ENCODE measurements at regions not wholly inside any gene's neighbourhood (a gene's known extent, or its start where the extent isn't known, plus 50 kb on each side); places are given as distances from the start of the nearest gene placed in this dataset.

DNA sequence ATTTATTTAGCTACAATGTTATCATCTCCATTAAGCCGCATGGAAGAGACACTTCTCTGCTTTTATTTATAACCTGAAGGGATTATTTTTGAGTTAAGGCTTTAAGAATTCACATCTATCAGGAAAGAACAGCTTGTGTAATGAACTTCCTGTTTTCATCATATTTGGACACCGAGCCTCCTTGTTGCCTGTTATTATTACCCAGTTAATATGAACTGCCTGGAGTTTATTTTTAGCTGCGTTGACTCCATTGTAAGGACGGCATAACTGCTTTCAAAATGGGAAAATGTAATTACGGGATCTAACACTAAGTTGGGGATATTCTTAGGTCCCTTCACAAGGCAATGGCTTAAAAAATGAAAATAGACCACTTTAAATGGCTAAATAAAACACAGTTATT is 89.0 kb upstream of the NR4A3 start:
- H3K4me1 ChIP-seq (ENCODE audit: low read depth, poor library complexity, severe bottlenecking): no peaks in the 10 kb centered on the region
- TF ChIP-seq CTCF (conservative IDR thresholded peaks at IDR 0.05; ENCODE audit: low read depth, low read length): no peak
- H2AFZ ChIP-seq (ENCODE audit: low read depth): no peak overlapping the region

DNA sequence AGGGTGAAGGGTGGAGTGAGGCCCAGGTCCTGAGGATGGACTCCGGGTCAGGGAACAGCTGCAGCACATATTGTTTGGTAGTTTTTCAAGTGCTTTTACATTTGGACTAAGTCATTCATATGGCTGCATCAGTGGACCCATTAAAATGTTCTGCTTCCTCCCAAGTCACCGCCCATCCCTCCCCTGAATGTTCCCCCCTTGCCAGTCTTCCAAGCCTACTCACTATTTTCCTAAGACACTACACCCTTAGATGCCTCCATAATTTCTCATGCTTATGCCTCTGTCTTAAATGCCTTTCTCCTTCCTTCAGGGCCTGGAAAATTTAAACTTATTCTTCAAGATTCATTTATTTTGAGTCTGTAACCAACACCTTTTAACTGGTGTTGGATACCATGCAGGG is 86.6 kb upstream of the NR4A3 start:
- no peaks in the 10 kb centered on the region for H4K20me1 ChIP-seq (ENCODE audit: insufficient read depth)
- no peak overlapping the region for H3K4me3 ChIP-seq (IDR thresholded peaks at IDR 0.05; ENCODE audit: insufficient read depth, low read depth, low read length)
- H3K9ac ChIP-seq: no peak overlapping the region
- no peaks in the 10 kb centered on the region for H3K79me2 ChIP-seq (ENCODE audit: insufficient read depth, low read depth)
- no peaks in the 10 kb centered on the region for H3K4me1 ChIP-seq (ENCODE audit: low read depth, poor library complexity, severe bottlenecking)
- H3K36me3 ChIP-seq (ENCODE audit: insufficient read depth): no peaks in the 10 kb centered on the region
- TF ChIP-seq CTCF (conservative IDR thresholded peaks at IDR 0.05; ENCODE audit: low read depth, low read length): no peak
- H3K4me2 ChIP-seq: no peak overlapping the region
- no peak overlapping the region for H3K27ac ChIP-seq
- H2AFZ ChIP-seq (ENCODE audit: low read depth): no peak overlapping the region
- H3K27me3 ChIP-seq (ENCODE audit: insufficient read depth, low read depth): no peaks in the 10 kb centered on the region

More for the DNA sequence above, 89.0 kb upstream of the NR4A3 start:
- no peaks in the 10 kb centered on the region for H4K20me1 ChIP-seq (ENCODE audit: insufficient read depth)
- no peak overlapping the region for H3K9ac ChIP-seq
- no peaks in the 10 kb centered on the region for H3K27me3 ChIP-seq (ENCODE audit: insufficient read depth, low read depth)
- H3K27ac ChIP-seq: no peak overlapping the region
- no peaks in the 10 kb centered on the region for H3K79me2 ChIP-seq (ENCODE audit: insufficient read depth, low read depth)
- H3K36me3 ChIP-seq (ENCODE audit: insufficient read depth): no peaks in the 10 kb centered on the region
- no peak overlapping the region for H3K4me3 ChIP-seq (IDR thresholded peaks at IDR 0.05; ENCODE audit: insufficient read depth, low read depth, low read length)
- no peak overlapping the region for H3K4me2 ChIP-seq

GRCh38 chr9:99736291-99736690 is 85.4 kb upstream of the NR4A3 start:
- no peak overlapping the region for H3K9ac ChIP-seq
- no peaks in the 10 kb centered on the region for H3K4me1 ChIP-seq (ENCODE audit: low read depth, poor library complexity, severe bottlenecking)
- no peak overlapping the region for H3K4me2 ChIP-seq
- H2AFZ ChIP-seq (ENCODE audit: low read depth): no peak overlapping the region
- no peaks in the 10 kb centered on the region for H3K36me3 ChIP-seq (ENCODE audit: insufficient read depth)
- H4K20me1 ChIP-seq (ENCODE audit: insufficient read depth): no peaks in the 10 kb centered on the region
- H3K79me2 ChIP-seq (ENCODE audit: insufficient read depth, low read depth): no peaks in the 10 kb centered on the region
- H3K4me3 ChIP-seq (IDR thresholded peaks at IDR 0.05; ENCODE audit: insufficient read depth, low read depth, low read length): no peak overlapping the region
- no peaks in the 10 kb centered on the region for H3K27me3 ChIP-seq (ENCODE audit: insufficient read depth, low read depth)
- no peak overlapping the region for H3K27ac ChIP-seq
- no peak for TF ChIP-seq CTCF (conservative IDR thresholded peaks at IDR 0.05; ENCODE audit: low read depth, low read length)

- TF ChIP-seq CTCF (conservative IDR thresholded peaks at IDR 0.05; ENCODE audit: low read depth, low read length): no peak
- H4K20me1 ChIP-seq (ENCODE audit: insufficient read depth): no peaks in the 10 kb centered on the region
- no peaks in the 10 kb centered on the region for H3K36me3 ChIP-seq (ENCODE audit: insufficient read depth)
- H3K27ac ChIP-seq: no peak overlapping the region
- H3K4me2 ChIP-seq: no peak overlapping the region
- H3K79me2 ChIP-seq (ENCODE audit: insufficient read depth, low read depth): no peaks in the 10 kb centered on the region
- H3K9ac ChIP-seq: no peak overlapping the region
- no peak overlapping the region for H3K4me3 ChIP-seq (IDR thresholded peaks at IDR 0.05; ENCODE audit: insufficient read depth, low read depth, low read length)
- no peak overlapping the region for H2AFZ ChIP-seq (ENCODE audit: low read depth)
- H3K4me1 ChIP-seq (ENCODE audit: low read depth, poor library complexity, severe bottlenecking): no peaks in the 10 kb centered on the region
- H3K27me3 ChIP-seq (ENCODE audit: insufficient read depth, low read depth): no peaks in the 10 kb centered on the region
Measured at GRCh38 chr9:99737649-99738048, 84.0 kb upstream of the NR4A3 start.

GRCh38 chr9:99743006-99743405 is 78.7 kb upstream of the NR4A3 start:
- Histone ChIP-seq H2AFZ (ENCODE audit: low read depth) (no peak overlapping the region), H3K79me2 (ENCODE audit: insufficient read depth, low read depth) (no peaks in the 10 kb centered on the region), H3K4me1 (ENCODE audit: low read depth, poor library complexity, severe bottlenecking) (no peaks in the 10 kb centered on the region), H3K9ac (no peak overlapping the region), H3K27me3 (ENCODE audit: insufficient read depth, low read depth) (no peaks in the 10 kb centered on the region), H3K36me3 (ENCODE audit: insufficient read depth) (no peaks in the 10 kb centered on the region), H3K4me3 (IDR thresholded peaks at IDR 0.05; ENCODE audit: insufficient read depth, low read depth, low read length) (no peak overlapping the region), H3K27ac (no peak overlapping the region), H3K4me2 (no peak overlapping the region), H4K20me1 (ENCODE audit: insufficient read depth) (no peaks in the 10 kb centered on the region)
- no peak for TF ChIP-seq CTCF (conservative IDR thresholded peaks at IDR 0.05; ENCODE audit: low read depth, low read length)
